Fibroblast of lung (primary cell): ENCODE measurements at regions not wholly inside any gene's neighbourhood (a gene's known extent, or its start where the extent isn't known, plus 50 kb on each side); places are given as distances from the start of the nearest gene placed in this dataset.

Experiments
- DNase-seq, 2 donors: peaks; one replicate each; pipeline versions ENCODE4 v3.0.0 to v3.0.0-alpha.2; 2010; ENCODE audit warnings: low read depth in 2 of 2
- H2AFZ ChIP-seq: 2 replicates; pipeline ENCODE4 v1.5.1; 2012; ENCODE audit warnings: low read length, control low read depth, inconsistent platforms
- H3K27ac ChIP-seq: 2 replicates; pipeline ENCODE4 v1.5.1; 2011; ENCODE audit warnings: low read length, control low read depth; ENCODE audit not compliant: insufficient read depth
- H3K27me3 ChIP-seq: 2 replicates; pipeline ENCODE4 v1.5.1; 2011; ENCODE audit warnings: mild to moderate bottlenecking, low read length; ENCODE audit not compliant: control insufficient read depth, insufficient read depth
- H3K36me3 ChIP-seq: 2 replicates; pipeline ENCODE4 v1.5.1; 2011; ENCODE audit warnings: low read length; ENCODE audit not compliant: control insufficient read depth, insufficient read depth
- H3K4me1 ChIP-seq: 2 replicates; pipeline ENCODE4 v1.5.1; 2011; ENCODE audit warnings: low read length; ENCODE audit not compliant: control insufficient read depth, insufficient read depth; ENCODE audit errors: extremely low read depth
- H3K4me2 ChIP-seq: 2 replicates; pipeline ENCODE4 v1.5.1; 2011; ENCODE audit warnings: low read length, control low read depth; ENCODE audit not compliant: insufficient read depth; ENCODE audit errors: extremely low read depth
- H3K4me3 ChIP-seq, 4 experiments: fragments of 200-600 bp in 1 of 4; sonication (generic) in 1 of 4; replicated peaks in 1 of 4; 2 replicates each; pipeline ENCODE4 v1.5.1; 2011 to 2016; ENCODE audit warnings: low read length in 4 of 4, low read depth in 3 of 4, mild to moderate bottlenecking in 3 of 4, control low read depth in 2 of 4, inconsistent platforms in 1 of 4, mixed read lengths in 1 of 4; ENCODE audit not compliant: insufficient read depth in 1 of 4; ENCODE audit errors: control extremely low read depth in 1 of 4
- H3K79me2 ChIP-seq: 2 replicates; pipeline ENCODE4 v1.5.1; 2012; ENCODE audit warnings: mild to moderate bottlenecking, low read length, inconsistent platforms; ENCODE audit not compliant: control insufficient read depth, insufficient read depth
- H3K9ac ChIP-seq: 2 replicates; pipeline ENCODE4 v1.5.1; 2011; ENCODE audit warnings: mild to moderate bottlenecking, low read length, control low read depth; ENCODE audit not compliant: insufficient read depth
- H3K9me3 ChIP-seq: 2 replicates; pipeline ENCODE4 v1.5.1; 2012; ENCODE audit warnings: low read depth, low read length; ENCODE audit not compliant: control insufficient read depth, insufficient read depth
- H4K20me1 ChIP-seq: 2 replicates; pipeline ENCODE4 v1.5.1; 2011; ENCODE audit warnings: low read length; ENCODE audit not compliant: control insufficient read depth, insufficient read depth; ENCODE audit errors: extremely low read depth
- EZH2 ChIP-seq: IDR thresholded peaks from 2 replicates; pipeline ENCODE4 v1.5.1; 2012; ENCODE audit warnings: low read length, control low read depth, mild to moderate bottlenecking; ENCODE audit errors: missing control alignments
- TF ChIP-seq, protein P1 (sequence below), 2 donors: IDR thresholded peaks in 1 of 2; conservative IDR thresholded peaks in 1 of 2; 1 replicate in 1 of 2; 2 replicates in 1 of 2; pipeline ENCODE4 v1.5.1; 2011 to 2012; ENCODE audit warnings: low read length in 2 of 2, control low read depth in 1 of 2, inconsistent platforms in 1 of 2, low read depth in 1 of 2, mild to moderate bottlenecking in 1 of 2

DNA sequence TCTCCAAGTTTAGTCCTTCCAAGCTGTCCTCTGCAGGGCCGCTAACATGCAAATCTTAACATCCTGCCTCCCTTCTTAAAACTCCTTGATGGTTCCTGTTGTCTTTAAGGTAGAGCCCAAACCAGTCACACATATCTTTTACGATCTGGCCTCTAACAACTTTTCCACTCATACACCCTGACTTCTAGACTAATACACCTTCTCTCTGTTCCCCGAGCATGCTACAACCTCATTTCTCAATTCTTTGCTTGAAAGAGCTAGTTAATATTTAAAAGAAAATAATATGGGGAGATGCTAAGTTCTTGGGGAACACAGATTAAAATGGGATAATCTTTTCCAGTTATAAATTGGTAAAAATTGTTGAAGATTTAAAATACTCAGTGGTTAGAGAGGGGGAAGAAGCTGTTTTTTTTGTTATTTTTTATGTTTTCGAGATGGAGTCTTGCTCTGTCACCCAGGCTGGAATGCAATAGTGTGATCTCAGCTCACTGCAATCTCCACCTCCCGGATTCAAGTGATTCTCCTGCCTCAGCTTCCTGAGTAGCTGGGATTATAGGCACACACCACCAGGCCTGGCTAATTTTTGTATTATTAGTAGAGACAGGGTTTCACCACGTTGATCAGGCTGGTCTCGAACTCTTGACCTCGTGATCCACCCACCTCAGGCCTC is 250.7 kb downstream of the MAFB start:
- Histone ChIP-seq H3K27me3 (no peaks in the 10 kb centered on the region), H3K4me3 (no peak overlapping the region), H3K27ac (no peak overlapping the region), H3K9me3 (no peaks in the 10 kb centered on the region), H3K79me2 (no peaks in the 10 kb centered on the region), H3K4me2 (no peak overlapping the region), H3K9ac (no peak overlapping the region), H4K20me1 (no peaks in the 10 kb centered on the region), H2AFZ (no peak overlapping the region), H3K36me3 (no peaks in the 10 kb centered on the region), H3K4me1 (no peaks in the 10 kb centered on the region)
- no peak for DNase-seq
- TF ChIP-seq, protein P1, sequence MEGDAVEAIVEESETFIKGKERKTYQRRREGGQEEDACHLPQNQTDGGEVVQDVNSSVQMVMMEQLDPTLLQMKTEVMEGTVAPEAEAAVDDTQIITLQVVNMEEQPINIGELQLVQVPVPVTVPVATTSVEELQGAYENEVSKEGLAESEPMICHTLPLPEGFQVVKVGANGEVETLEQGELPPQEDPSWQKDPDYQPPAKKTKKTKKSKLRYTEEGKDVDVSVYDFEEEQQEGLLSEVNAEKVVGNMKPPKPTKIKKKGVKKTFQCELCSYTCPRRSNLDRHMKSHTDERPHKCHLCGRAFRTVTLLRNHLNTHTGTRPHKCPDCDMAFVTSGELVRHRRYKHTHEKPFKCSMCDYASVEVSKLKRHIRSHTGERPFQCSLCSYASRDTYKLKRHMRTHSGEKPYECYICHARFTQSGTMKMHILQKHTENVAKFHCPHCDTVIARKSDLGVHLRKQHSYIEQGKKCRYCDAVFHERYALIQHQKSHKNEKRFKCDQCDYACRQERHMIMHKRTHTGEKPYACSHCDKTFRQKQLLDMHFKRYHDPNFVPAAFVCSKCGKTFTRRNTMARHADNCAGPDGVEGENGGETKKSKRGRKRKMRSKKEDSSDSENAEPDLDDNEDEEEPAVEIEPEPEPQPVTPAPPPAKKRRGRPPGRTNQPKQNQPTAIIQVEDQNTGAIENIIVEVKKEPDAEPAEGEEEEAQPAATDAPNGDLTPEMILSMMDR (conservative IDR thresholded peaks at IDR 0.05 in 1 of 2, IDR thresholded peaks at IDR 0.05 in 1 of 2; ENCODE audit: low read depth in 1 of 2, low read length in 2 of 2), result no peak
- TF ChIP-seq EZH2, result no peak

DNA sequence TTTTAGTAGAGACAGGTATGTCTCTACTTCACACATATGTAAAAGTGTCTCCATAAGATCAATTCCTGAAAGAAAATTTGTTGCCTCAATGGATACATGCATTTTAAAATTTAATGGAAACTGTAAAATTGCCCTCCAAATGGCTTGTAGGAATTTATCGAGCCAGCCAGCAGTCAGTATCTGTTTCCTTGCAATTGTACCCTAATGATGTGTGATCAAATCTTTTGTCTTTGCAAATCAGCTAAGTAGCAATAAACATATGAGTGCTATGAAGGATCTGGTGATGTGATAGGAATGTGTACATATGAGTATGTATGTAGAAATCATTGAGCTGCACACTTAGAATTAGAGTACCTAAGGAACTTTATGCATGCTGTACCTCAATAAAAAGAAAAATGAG is 253.0 kb downstream of the MAFB start:
- no peaks in the 10 kb centered on the region for H3K79me2 ChIP-seq
- no peak overlapping the region for H3K4me2 ChIP-seq
- H2AFZ ChIP-seq, result no peak overlapping the region
- H3K4me3 ChIP-seq, result no peak overlapping the region
- no peak for DNase-seq
- H4K20me1 ChIP-seq, result no peaks in the 10 kb centered on the region
- H3K27ac ChIP-seq, result no peak overlapping the region
- H3K9ac ChIP-seq, result no peak overlapping the region
- TF ChIP-seq, protein P1 (conservative IDR thresholded peaks at IDR 0.05 in 1 of 2, IDR thresholded peaks at IDR 0.05 in 1 of 2; ENCODE audit: low read depth in 1 of 2, low read length in 2 of 2), result no peak
- no peak for TF ChIP-seq EZH2
- H3K36me3 ChIP-seq, result no peaks in the 10 kb centered on the region
- H3K4me1 ChIP-seq, result no peaks in the 10 kb centered on the region
- H3K9me3 ChIP-seq, result no peaks in the 10 kb centered on the region
- no peaks in the 10 kb centered on the region for H3K27me3 ChIP-seq

DNA sequence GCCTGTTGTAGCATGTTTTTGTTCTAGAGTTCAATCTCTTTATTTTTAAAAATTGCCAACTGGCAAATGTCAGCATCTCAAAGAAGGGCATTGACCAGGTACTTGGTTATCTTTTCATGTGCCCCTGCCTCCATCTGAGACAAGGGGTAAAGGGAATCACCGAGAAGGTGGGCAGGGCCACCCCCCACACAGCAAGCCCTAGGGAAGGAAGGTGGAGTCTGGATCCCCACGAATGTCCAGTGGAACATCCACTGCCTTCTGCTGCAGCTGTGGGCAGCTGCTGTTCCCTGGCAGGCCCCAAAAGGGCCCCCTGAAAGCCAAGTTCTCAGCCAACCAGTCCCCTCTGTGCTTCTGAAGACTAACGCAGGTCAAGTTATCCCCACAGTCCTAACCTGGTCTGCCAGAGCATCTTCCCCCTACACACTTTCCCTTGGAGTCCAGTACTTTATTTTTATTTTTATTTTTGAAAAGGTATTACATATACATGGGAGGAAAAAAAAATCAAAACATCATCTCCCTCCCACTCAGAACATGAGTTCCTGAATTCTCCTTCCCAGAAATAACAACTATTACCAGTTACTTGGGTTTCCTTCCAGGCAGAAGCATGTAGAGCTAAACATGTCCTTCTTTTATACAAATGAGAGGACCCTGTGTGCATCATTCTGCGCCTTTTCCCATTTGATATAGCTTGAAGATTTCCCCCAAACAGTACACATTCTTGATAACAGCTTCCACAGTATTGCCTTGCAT is 253.7 kb downstream of the MAFB start:
- Histone ChIP-seq H3K4me3 (no peak overlapping the region), H3K27ac (no peak overlapping the region), H3K27me3 (no peaks in the 10 kb centered on the region), H3K9ac (no peak overlapping the region), H3K4me1 (no peaks in the 10 kb centered on the region), H4K20me1 (no peaks in the 10 kb centered on the region), H3K36me3 (no peaks in the 10 kb centered on the region), H3K79me2 (no peaks in the 10 kb centered on the region), H3K4me2 (no peak overlapping the region), H3K9me3 (no peaks in the 10 kb centered on the region), H2AFZ (no peak overlapping the region)
- DNase-seq, result no peak
- TF ChIP-seq, protein P1 (conservative IDR thresholded peaks at IDR 0.05 in 1 of 2, IDR thresholded peaks at IDR 0.05 in 1 of 2; ENCODE audit: low read depth in 1 of 2, low read length in 2 of 2), result no peak
- no peak for TF ChIP-seq EZH2
